Ovary (tissue), 7 donors: ENCODE measurements at regions not wholly inside any gene's neighbourhood (a gene's known extent, or its start where the extent isn't known, plus 50 kb on each side); places are given as distances from the start of the nearest gene placed in this dataset.

Experiments used
- DNase-seq, 5 donors: peaks; one replicate each; pipeline ENCODE4 v3.0.0-alpha.2; 2019 to 2020
- H3K27ac ChIP-seq, 2 donors: fragments of 200-600 bp; one replicate each; pipeline versions ENCODE4 v1.5.1 to v1.8.0; 2019 to 2022
- H3K27me3 ChIP-seq: fragments of 200-600 bp; one replicate; pipeline ENCODE4 v1.8.0; 2022
- H3K36me3 ChIP-seq: fragments of 200-600 bp; sonication (generic); one replicate; pipeline ENCODE4 v1.5.1; 2019
- H3K4me1 ChIP-seq: one replicate; pipeline ENCODE4 v1.8.1; 2013; ENCODE audit warnings: mild to moderate bottlenecking, moderate library complexity; ENCODE audit not compliant: insufficient read depth
- H3K4me3 ChIP-seq: fragments of 200-600 bp; sonication (generic); one replicate; pipeline ENCODE4 v1.5.1; 2017
- H3K9me3 ChIP-seq, 2 donors: fragments of 200-600 bp in 1 of 2; sonication (generic) in 1 of 2; one replicate each; pipeline versions ENCODE4 v1.5.1 to v1.8.1; 2013 to 2019; ENCODE audit warnings: mild to moderate bottlenecking in 1 of 2, moderate library complexity in 1 of 2
- EP300 ChIP-seq: sonication (generic); formaldehyde crosslinking; IDR thresholded peaks from one replicate; pipeline ENCODE4 v1.6.1; 2017; ENCODE audit warnings: antibody characterized with exemption
- POLR2A ChIP-seq: fragments of 450-650 bp; IDR thresholded peaks from one replicate; pipeline ENCODE4 v1.6.1; 2017; ENCODE audit warnings: antibody characterized with exemption, mild to moderate bottlenecking, moderate library complexity
- WGBS, 3 donors: extraction: QIAGEN DNeasy Blood & Tissue Kit in 1 of 3; methylation state at CpG; one replicate each; pipeline versions ENCODE4 v1.1.5 to v1.1.7; 2013 to 2017; 5-methylcytosine and 5-hydroxymethylcytosine counted together
- intact Hi-C, 4 donors: fragments of 100-400 bp; cut with DNase I; formaldehyde crosslinking; loops; one replicate each; pipeline versions ENCODE4 v1.11.0 to v1.15.1; 2022 to 2023
- TF ChIP-seq, protein P1 (sequence below), 3 donors: fragments of 450-650 bp in 2 of 3; fragments of 200-600 bp in 1 of 3; IDR thresholded peaks; one replicate each; pipeline versions ENCODE4 v1.5.1 to v1.8.0; 2016 to 2022; ENCODE audit warnings: antibody characterized with exemption in 3 of 3, mild to moderate bottlenecking in 1 of 3
- donor health status: DM: no; HTN: no; CAD: no; lungs with moderate emphysema.
- donor health status: DM: no; HTN: no; CAD: no.
- donor health status: Bipolar disorder and iron deficiency.
- donor health status: DM: no; HTN: no; CAD: no.
- donor health status: DM: yes; HTN: yes; CAD: no.

DNA sequence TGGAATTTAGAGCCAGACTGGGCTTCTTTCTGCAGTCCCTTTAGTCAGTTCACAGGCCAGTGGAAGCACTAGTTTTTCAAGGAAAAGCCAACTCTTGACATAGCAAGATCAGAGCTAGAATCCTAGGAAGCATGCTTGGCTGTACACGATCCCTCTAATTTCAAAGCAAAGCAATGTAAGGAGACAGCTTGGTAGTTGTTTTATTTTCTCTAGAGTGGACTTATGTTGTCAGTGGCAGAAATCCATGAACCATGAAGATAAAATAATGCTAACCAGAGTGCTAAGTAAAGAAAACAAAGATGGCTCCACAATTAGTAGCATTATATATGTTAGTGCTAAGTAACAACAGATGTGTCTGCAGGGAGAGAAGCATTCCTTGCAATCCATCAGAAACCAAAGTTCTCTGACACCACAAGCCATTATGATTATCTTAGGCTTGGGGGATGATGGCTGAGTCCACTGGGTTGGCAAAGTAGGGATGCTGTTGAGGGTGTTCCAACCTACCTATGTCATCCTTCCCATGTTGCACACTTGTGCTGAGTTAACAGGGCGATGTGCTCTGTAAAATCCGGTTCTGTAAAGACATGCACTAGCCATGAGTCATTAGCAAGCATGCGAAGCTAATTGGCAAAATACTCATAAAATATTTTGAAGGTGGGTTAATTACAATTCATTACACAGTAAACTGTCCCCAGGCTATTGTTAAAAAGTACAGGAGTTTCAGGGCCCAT lies 115.2 kb downstream of the BMP2 start:
- DNase-seq, result no peak
- H3K27ac ChIP-seq, result no peak overlapping the region
- H3K9me3 ChIP-seq, result no peaks in the 10 kb centered on the region
- intact Hi-C loops, result no loop called here
- H3K27me3 ChIP-seq, result no peaks in the 10 kb centered on the region
- TF ChIP-seq POLR2A (no peak), EP300 (no peak)
- TF ChIP-seq, protein P1, sequence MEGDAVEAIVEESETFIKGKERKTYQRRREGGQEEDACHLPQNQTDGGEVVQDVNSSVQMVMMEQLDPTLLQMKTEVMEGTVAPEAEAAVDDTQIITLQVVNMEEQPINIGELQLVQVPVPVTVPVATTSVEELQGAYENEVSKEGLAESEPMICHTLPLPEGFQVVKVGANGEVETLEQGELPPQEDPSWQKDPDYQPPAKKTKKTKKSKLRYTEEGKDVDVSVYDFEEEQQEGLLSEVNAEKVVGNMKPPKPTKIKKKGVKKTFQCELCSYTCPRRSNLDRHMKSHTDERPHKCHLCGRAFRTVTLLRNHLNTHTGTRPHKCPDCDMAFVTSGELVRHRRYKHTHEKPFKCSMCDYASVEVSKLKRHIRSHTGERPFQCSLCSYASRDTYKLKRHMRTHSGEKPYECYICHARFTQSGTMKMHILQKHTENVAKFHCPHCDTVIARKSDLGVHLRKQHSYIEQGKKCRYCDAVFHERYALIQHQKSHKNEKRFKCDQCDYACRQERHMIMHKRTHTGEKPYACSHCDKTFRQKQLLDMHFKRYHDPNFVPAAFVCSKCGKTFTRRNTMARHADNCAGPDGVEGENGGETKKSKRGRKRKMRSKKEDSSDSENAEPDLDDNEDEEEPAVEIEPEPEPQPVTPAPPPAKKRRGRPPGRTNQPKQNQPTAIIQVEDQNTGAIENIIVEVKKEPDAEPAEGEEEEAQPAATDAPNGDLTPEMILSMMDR (IDR thresholded peaks at IDR 0.05), result no peak
- no peaks in the 10 kb centered on the region for H3K36me3 ChIP-seq
- H3K4me1 ChIP-seq, result no peaks in the 10 kb centered on the region
- WGBS, 3 donors, result 55 to 59% (median 55%) methylated on average over 4 of the region's 4 CpGs
- H3K4me3 ChIP-seq, result no peak overlapping the region

DNA sequence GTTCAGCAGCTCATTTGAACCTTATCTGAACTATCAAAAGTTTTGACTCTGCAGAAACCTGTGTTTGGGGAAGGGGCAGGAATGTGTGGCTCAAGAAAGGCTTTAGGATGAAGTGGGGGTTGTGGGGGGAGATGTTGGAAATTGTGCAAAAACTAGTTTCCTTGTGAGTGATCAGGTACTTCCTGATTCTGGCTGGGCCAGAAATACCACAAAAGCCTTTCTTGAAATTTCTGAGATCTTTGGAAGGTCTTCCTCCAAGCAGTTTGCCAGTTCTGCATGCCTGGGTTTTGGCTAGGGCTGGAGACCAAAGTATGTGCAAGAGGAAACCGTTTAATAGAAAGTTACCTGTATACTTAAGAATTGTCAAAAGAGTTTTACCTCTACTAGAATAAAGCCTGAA lies 116.6 kb downstream of the BMP2 start:
- H3K27ac ChIP-seq, result no peak overlapping the region
- H3K4me1 ChIP-seq, result no peaks in the 10 kb centered on the region
- H3K27me3 ChIP-seq, result no peaks in the 10 kb centered on the region
- intact Hi-C loops, result no loop called here
- WGBS, 3 donors, result 74 to 89% (median 81%) methylated on average over 1 of the region's 1 CpG
- H3K4me3 ChIP-seq, result no peak overlapping the region
- TF ChIP-seq, protein P1 (IDR thresholded peaks at IDR 0.05), result no peak
- TF ChIP-seq EP300 (no peak), POLR2A (no peak)
- H3K36me3 ChIP-seq, result no peaks in the 10 kb centered on the region
- H3K9me3 ChIP-seq, result no peaks in the 10 kb centered on the region
- DNase-seq, result no peak

DNA sequence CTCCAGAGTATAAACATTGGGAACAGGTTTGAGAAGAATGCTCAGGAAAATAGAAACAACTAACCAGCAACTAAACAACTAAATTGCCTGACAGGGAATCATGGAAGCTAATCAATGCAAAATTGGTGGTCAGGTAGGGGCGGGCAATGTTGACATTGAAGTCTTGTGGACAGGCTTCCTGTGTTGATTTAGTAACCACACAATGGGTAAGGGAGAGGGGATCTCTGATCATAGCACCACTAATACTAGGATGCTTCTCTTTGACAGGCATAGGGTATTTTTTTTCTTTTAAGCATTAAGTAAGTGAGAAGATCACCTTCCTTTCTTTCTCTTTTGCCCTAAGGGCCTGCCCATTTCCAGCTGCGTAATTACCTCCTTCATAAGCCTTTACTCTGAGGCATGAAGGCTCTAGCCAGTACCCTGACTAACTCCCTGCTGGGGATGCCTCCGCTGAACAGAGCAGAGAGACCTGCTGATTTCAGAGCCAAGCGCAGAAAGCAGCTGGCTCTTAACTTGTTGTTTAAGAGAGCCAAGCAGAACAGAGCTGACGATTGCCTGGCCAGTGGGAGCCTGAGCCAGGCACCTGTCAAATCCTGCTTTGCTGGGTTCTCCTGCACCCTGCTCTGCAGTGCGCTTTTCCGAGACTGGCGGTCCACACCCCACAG lies 118.7 kb downstream of the BMP2 start:
- Histone ChIP-seq H3K27me3 (no peaks in the 10 kb centered on the region), H3K4me1 (no peaks in the 10 kb centered on the region), H3K4me3 (no peak overlapping the region), H3K9me3 (no peaks in the 10 kb centered on the region), H3K36me3 (no peaks in the 10 kb centered on the region), H3K27ac (no peak overlapping the region)
- intact Hi-C loops, result no loop called here
- TF ChIP-seq POLR2A, result no peak
- TF ChIP-seq, protein P1 (IDR thresholded peaks at IDR 0.05), result no peak
- no peak for TF ChIP-seq EP300
- 63 to 66% (median 65%) methylated on average over 8 of the region's 8 CpGs for WGBS, 3 donors
- DNase-seq, result peak in 1 of 5 donors; percentile 7

DNA sequence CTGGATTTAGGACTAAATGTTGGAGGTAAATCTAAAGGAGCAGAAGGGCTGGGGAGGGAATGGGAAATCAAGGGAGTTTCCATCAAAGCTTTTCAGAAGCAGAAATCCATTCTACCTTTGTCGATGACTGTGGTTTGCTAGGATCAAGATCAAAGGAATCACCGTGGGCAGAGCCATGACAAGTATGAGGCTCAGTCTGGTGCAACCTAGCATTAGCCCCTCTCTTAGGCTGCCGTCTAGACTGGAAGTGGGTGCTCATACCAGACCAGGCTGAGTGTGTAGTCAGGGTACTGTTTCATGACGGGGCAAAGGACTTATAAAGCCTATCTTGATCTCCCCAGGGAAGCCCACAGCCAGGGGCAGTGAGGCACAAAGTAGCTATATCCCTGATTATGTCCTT lies 120.5 kb downstream of the BMP2 start:
- no peaks in the 10 kb centered on the region for H3K9me3 ChIP-seq
- TF ChIP-seq EP300, result no peak
- TF ChIP-seq, protein P1 (IDR thresholded peaks at IDR 0.05), result no peak
- no peak for TF ChIP-seq POLR2A
- H3K4me1 ChIP-seq, result no peaks in the 10 kb centered on the region
- H3K27me3 ChIP-seq, result no peaks in the 10 kb centered on the region
- H3K36me3 ChIP-seq, result no peaks in the 10 kb centered on the region
- intact Hi-C loops, result no loop called here
- H3K27ac ChIP-seq, result no peak overlapping the region
- WGBS, 3 donors, result 84 to 88% (median 87%) methylated on average over 4 of the region's 4 CpGs
- DNase-seq, result no peak
- H3K4me3 ChIP-seq, result no peak overlapping the region
